BLaER1 treated with 17β-estradiol and CSF1 and Interleukin-3, amounts not matched to agents 10 nM and 100 nM (cell line): ENCODE measurements at regions not wholly inside any gene's neighbourhood (a gene's known extent, or its start where the extent isn't known, plus 50 kb on each side); places are given as distances from the start of the nearest gene placed in this dataset.

Experiments
- H3K27ac ChIP-seq, 11 experiments: shearing (Covaris generic); formaldehyde crosslinking; 2 replicates each; pipeline ENCODE4 v1.8.1; 2022
- H3K27me3 ChIP-seq, 11 experiments: shearing (Covaris generic); formaldehyde crosslinking; 2 replicates each; pipeline ENCODE4 v1.8.1; 2022
- H3K36me3 ChIP-seq, 11 experiments: shearing (Covaris generic); formaldehyde crosslinking; 2 replicates each; pipeline ENCODE4 v1.8.1; 2022
- H3K4me1 ChIP-seq, 10 experiments: shearing (Covaris generic); formaldehyde crosslinking; 2 replicates each; pipeline ENCODE4 v1.8.1; 2022
- H3K4me2 ChIP-seq, 11 experiments: shearing (Covaris generic); formaldehyde crosslinking; 2 replicates each; pipeline ENCODE4 v1.8.1; 2022
- H3K4me3 ChIP-seq, 10 experiments: shearing (Covaris generic); formaldehyde crosslinking; 2 replicates each; pipeline ENCODE4 v1.8.1; 2022
- H3K9ac ChIP-seq, 11 experiments: shearing (Covaris generic); formaldehyde crosslinking; 2 replicates each; pipeline ENCODE4 v1.8.1; 2022
- H3K9me3 ChIP-seq, 11 experiments: shearing (Covaris generic); formaldehyde crosslinking; replicated peaks in 1 of 11; 2 replicates each; pipeline ENCODE4 v1.8.1; 2022
- H4K20me1 ChIP-seq, 11 experiments: shearing (Covaris generic); formaldehyde crosslinking; 2 replicates each; pipeline ENCODE4 v1.8.1; 2022
- Cebpa-rat ChIP-seq, 11 experiments: shearing (Covaris generic); IDR thresholded peaks; 2 replicates each; pipeline ENCODE4 v1.8.1; 2022

DNA sequence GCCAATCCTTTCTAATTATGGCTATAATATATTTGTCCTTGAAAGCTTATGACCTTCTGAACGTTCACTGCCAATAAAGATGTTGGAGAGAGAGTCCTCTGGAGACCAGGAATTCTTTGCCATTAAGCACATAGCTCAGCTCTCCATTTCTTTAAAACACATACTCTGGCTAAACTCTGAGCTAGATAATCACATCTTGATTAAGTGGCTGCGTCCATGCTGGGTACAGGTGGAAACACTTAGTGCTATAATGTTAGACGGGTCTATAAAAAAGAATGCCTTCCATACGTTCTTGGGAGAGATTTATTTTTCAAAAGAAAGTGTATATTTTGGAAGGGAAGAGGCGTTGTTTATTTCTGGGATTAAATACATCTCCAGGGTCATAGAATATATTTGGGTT lies 314.5 kb downstream of the LPIN1 start:
- peaks cover 42 to 48% (median 46%) of the 10 kb centered on the region in 10 experiments for H3K4me1 ChIP-seq

GRCh38 chr2:12061286-12062052 lies 315.0 kb downstream of the LPIN1 start:
- Histone ChIP-seq H3K9ac (no peak overlapping the region), H3K4me3 (no peak overlapping the region), H3K27me3 (peaks cover 0 to 3% (median 0%) of the 10 kb centered on the region in 11 experiments; a peak in 1 of 22 replicates), H3K9me3 (peaks cover 8 to 27% (median 18%) of the 10 kb centered on the region in 11 experiments; a peak in 19 of 22 replicates), H3K4me2 (peak overlapping the region in 1 of 11 experiments; percentile 20; a peak in 1 of 22 replicates), H3K27ac (no peak overlapping the region), H4K20me1 (no peaks in the 10 kb centered on the region), H3K4me1 (peaks cover 36 to 43% (median 40%) of the 10 kb centered on the region in 10 experiments), H3K36me3 (no peaks in the 10 kb centered on the region)
- no peak for TF ChIP-seq Cebpa-rat (IDR thresholded peaks at IDR 0.05)

More for the DNA sequence above, 314.5 kb downstream of the LPIN1 start:
- TF ChIP-seq Cebpa-rat (IDR thresholded peaks at IDR 0.05): no peak
- no peaks in the 10 kb centered on the region for H4K20me1 ChIP-seq
- H3K36me3 ChIP-seq: no peaks in the 10 kb centered on the region
- H3K27me3 ChIP-seq: peaks cover 0 to 5% (median 0%) of the 10 kb centered on the region in 11 experiments; a peak in 1 of 22 replicates
- no peak overlapping the region for H3K4me3 ChIP-seq
- H3K4me2 ChIP-seq: peak overlapping the region in 2 of 11 experiments; percentile 87 to 90; a peak in 2 of 22 replicates
- no peak overlapping the region for H3K27ac ChIP-seq
- no peak overlapping the region for H3K9ac ChIP-seq
- peaks cover 8 to 27% (median 18%) of the 10 kb centered on the region in 11 experiments; a peak in 19 of 22 replicates for H3K9me3 ChIP-seq

- Histone ChIP-seq H3K9ac (no peak overlapping the region), H3K27me3 (0 out of 22 replicates have a peak, but pooled peaks cover 0 to 3% (median 0%) of the 10 kb centered on the region in 11 experiments), H3K4me2 (peak overlapping the region in 3 of 11 experiments; percentile 0 to 20 (median 13); a peak in 2 of 22 replicates), H4K20me1 (no peaks in the 10 kb centered on the region), H3K36me3 (no peaks in the 10 kb centered on the region), H3K9me3 (peaks cover 8 to 27% (median 18%) of the 10 kb centered on the region in 11 experiments; a peak in 19 of 22 replicates), H3K4me1 (peaks cover 31 to 37% (median 34%) of the 10 kb centered on the region in 10 experiments), H3K27ac (no peak overlapping the region), H3K4me3 (no peak overlapping the region)
- TF ChIP-seq Cebpa-rat (IDR thresholded peaks at IDR 0.05): no peak
These were observed 315.6 kb downstream of the LPIN1 start for GRCh38 chr2:12062053-12062395.

DNA sequence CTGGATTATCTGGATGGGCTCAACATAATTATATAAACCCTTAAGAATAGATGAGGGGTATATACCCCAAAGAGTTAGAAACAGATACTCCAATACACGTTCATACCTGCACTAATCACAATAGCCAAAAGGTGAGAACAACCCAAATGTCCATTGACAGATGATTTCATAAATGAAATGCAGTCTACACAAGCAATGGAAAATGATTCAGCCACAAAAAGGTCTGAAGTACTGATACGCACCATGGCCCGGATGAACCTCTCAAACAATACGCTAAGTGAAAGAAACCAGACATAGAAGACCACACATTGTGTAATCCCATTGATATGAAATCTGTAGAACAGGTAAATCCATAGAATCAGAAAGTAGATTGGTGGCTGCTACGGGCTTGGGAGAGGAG lies 316.8 kb downstream of the LPIN1 start:
- no peak overlapping the region for H3K9ac ChIP-seq
- H3K4me2 ChIP-seq: no peak overlapping the region
- H4K20me1 ChIP-seq: no peaks in the 10 kb centered on the region
- peaks cover 8 to 32% (median 18%) of the 10 kb centered on the region in 11 experiments; a peak in 20 of 22 replicates for H3K9me3 ChIP-seq
- 0 out of 22 replicates have a peak, but pooled peaks cover 0 to 3% (median 0%) of the 10 kb centered on the region in 11 experiments for H3K27me3 ChIP-seq
- H3K4me3 ChIP-seq: no peak overlapping the region
- no peak for TF ChIP-seq Cebpa-rat (IDR thresholded peaks at IDR 0.05)
- no peaks in the 10 kb centered on the region for H3K36me3 ChIP-seq
- no peak overlapping the region for H3K27ac ChIP-seq
- peaks cover 21 to 27% (median 24%) of the 10 kb centered on the region in 10 experiments for H3K4me1 ChIP-seq

DNA sequence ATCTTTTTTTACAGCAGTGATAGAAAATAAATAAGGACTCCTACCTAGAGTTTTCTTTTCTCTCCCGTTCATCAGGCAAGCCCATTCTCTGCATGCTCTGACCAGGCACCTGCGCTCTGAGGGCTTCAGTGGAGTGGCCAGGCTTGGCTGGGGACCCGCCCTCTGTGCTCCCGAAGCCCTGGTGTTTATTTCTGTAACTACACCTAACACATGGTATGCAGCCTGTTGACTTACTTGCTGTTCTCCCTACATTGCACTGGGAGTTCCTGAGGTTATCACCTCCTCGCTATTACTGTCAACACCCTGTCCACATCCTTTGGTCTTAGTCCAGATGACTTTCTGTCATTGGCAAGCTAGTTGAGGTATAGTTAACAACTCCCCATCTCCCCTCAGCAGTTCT lies 317.7 kb downstream of the LPIN1 start:
- no peak overlapping the region for H3K4me2 ChIP-seq
- no peaks in the 10 kb centered on the region for H3K36me3 ChIP-seq
- H3K9me3 ChIP-seq: peaks cover 8 to 34% (median 18%) of the 10 kb centered on the region in 11 experiments; a peak in 20 of 22 replicates
- H4K20me1 ChIP-seq: no peaks in the 10 kb centered on the region
- H3K9ac ChIP-seq: no peak overlapping the region
- H3K4me3 ChIP-seq: no peak overlapping the region
- H3K27me3 ChIP-seq: 0 out of 22 replicates have a peak, but pooled peaks cover 0 to 3% (median 0%) of the 10 kb centered on the region in 11 experiments
- H3K4me1 ChIP-seq: peaks cover 12 to 17% (median 14%) of the 10 kb centered on the region in 10 experiments
- TF ChIP-seq Cebpa-rat (IDR thresholded peaks at IDR 0.05): no peak
- H3K27ac ChIP-seq: no peak overlapping the region

DNA sequence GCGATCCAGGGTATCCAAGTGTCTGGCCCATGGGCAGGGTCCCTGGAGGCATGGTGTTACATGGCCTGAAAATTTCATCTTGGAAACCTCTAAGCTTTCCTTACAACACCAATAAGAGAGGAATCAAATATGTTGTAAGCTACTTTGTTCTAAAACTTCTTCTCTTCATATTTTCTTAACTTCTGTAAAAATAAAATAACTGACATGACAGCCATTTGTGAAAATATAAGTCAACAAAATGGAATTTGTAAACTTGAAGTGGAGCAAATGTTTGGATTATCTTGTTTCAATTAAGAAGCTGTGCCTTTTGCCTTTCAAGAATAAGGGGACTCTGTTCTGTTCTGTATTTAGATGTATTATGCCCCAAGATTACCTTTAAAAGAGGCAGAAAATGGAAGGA lies 319.7 kb downstream of the LPIN1 start:
- H3K4me1 ChIP-seq: peaks cover 14 to 21% (median 17%) of the 10 kb centered on the region in 10 experiments
- H4K20me1 ChIP-seq: no peaks in the 10 kb centered on the region
- no peak overlapping the region for H3K27ac ChIP-seq
- no peak overlapping the region for H3K4me2 ChIP-seq
- H3K36me3 ChIP-seq: no peaks in the 10 kb centered on the region
- H3K9ac ChIP-seq: no peak overlapping the region
- no peak for TF ChIP-seq Cebpa-rat (IDR thresholded peaks at IDR 0.05)
- H3K9me3 ChIP-seq: peaks cover 8 to 34% (median 18%) of the 10 kb centered on the region in 11 experiments; a peak in 20 of 22 replicates
- H3K27me3 ChIP-seq: 0 out of 22 replicates have a peak, but pooled peaks cover 0 to 3% (median 0%) of the 10 kb centered on the region in 11 experiments
- H3K4me3 ChIP-seq: no peak overlapping the region

DNA sequence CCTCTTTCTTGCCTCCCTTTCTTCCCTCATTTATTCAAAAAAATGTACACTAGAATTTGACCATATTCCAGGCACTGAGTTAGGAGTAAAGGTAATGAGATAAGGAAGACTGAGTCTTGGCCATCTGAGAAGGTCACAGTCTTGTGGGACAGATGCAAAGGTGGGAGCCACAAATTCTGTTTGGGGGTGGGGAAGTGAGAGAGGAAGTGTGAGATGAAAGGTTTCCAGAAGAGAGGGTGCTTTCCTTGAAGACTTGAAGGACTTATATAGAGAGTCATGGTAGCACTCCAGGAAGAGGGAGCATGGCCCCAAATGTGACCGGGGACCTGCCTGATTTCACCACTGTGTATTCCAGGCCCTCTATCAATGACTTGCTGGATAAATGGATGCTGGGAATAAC lies 320.6 kb downstream of the LPIN1 start:
- H3K4me2 ChIP-seq: no peak overlapping the region
- H4K20me1 ChIP-seq: no peaks in the 10 kb centered on the region
- H3K9me3 ChIP-seq: peaks cover 8 to 34% (median 18%) of the 10 kb centered on the region in 11 experiments; a peak in 20 of 22 replicates
- 0 out of 22 replicates have a peak, but pooled peaks cover 0 to 1% (median 0%) of the 10 kb centered on the region in 11 experiments for H3K27me3 ChIP-seq
- H3K9ac ChIP-seq: no peak overlapping the region
- no peak overlapping the region for H3K27ac ChIP-seq
- TF ChIP-seq Cebpa-rat (IDR thresholded peaks at IDR 0.05): no peak
- H3K4me1 ChIP-seq: peaks cover 22 to 30% (median 25%) of the 10 kb centered on the region in 10 experiments
- H3K4me3 ChIP-seq: no peak overlapping the region
- H3K36me3 ChIP-seq: no peaks in the 10 kb centered on the region

- Histone ChIP-seq H3K36me3 (no peaks in the 10 kb centered on the region), H3K27ac (no peak overlapping the region), H3K4me3 (no peak overlapping the region), H3K4me2 (peak overlapping the region in 1 of 11 experiments; percentile 54; a peak in 1 of 22 replicates), H4K20me1 (no peaks in the 10 kb centered on the region), H3K4me1 (peaks cover 22 to 30% (median 25%) of the 10 kb centered on the region in 10 experiments), H3K9me3 (peaks cover 0 to 22% (median 5%) of the 10 kb centered on the region in 11 experiments; a peak in 13 of 22 replicates), H3K9ac (no peak overlapping the region), H3K27me3 (no peaks in the 10 kb centered on the region)
- no peak for TF ChIP-seq Cebpa-rat (IDR thresholded peaks at IDR 0.05)
These were observed 322.5 kb downstream of the LPIN1 start for GRCh38 chr2:12068796-12069538.

- peaks cover 22 to 30% (median 25%) of the 10 kb centered on the region in 10 experiments for H3K4me1 ChIP-seq
- no peak overlapping the region for H3K9ac ChIP-seq
- peaks cover 0 to 17% (median 0%) of the 10 kb centered on the region in 11 experiments; a peak in 4 of 22 replicates for H3K9me3 ChIP-seq
- H3K27me3 ChIP-seq: no peaks in the 10 kb centered on the region
- H3K27ac ChIP-seq: no peak overlapping the region
- no peak for TF ChIP-seq Cebpa-rat (IDR thresholded peaks at IDR 0.05)
- H4K20me1 ChIP-seq: no peaks in the 10 kb centered on the region
- peak overlapping the region; percentile 23 to 69 (median 61); a peak in 21 of 22 replicates for H3K4me2 ChIP-seq
- H3K36me3 ChIP-seq: no peaks in the 10 kb centered on the region
- H3K4me3 ChIP-seq: no peak overlapping the region
These were observed 323.7 kb downstream of the LPIN1 start for GRCh38 chr2:12070153-12070552.
